Activated naive CD4-positive, alpha-beta T cell treated with anti-CD3 and anti-CD28 coated beads, Interleukin-2, amount 10 ng/mL, durations not matched to agents 7 days and 5 days (primary cell): ENCODE measurements at regions not wholly inside any gene's neighbourhood (a gene's known extent, or its start where the extent isn't known, plus 50 kb on each side); places are given as distances from the start of the nearest gene placed in this dataset.
"Not testable (repeated sequence)": the region's sequence is repeated elsewhere in the genome, so short reads cannot be mapped to it uniquely, and the experiment has no call there.

Experiments used
- CTCF ChIA-PET: fragments of 350-600 bp; sonication (Branson Sonifier 250); formaldehyde crosslinking; loops from one replicate; lab custom pipeline; 2021; ENCODE audit warnings: antibody characterized with exemption; lab: Charles Lee
- DNase-seq: peaks from one replicate; pipeline ENCODE4 v3.0.0-alpha.2; 2020
- H3K27ac Mint-ChIP-seq: one replicate; pipeline ENCODE4 v1.8.0; 2021; ENCODE audit warnings: mild to moderate bottlenecking, moderate library complexity, mixed read lengths
- H3K27me3 Mint-ChIP-seq: one replicate; pipeline ENCODE4 v1.8.0; 2021; ENCODE audit warnings: mild to moderate bottlenecking, mixed read lengths
- H3K36me3 Mint-ChIP-seq: one replicate; pipeline ENCODE4 v1.8.0; 2021; ENCODE audit warnings: mixed read lengths
- H3K4me1 Mint-ChIP-seq: one replicate; pipeline ENCODE4 v1.8.0; 2021; ENCODE audit warnings: mixed read lengths
- H3K4me3 Mint-ChIP-seq: one replicate; pipeline ENCODE4 v1.8.0; 2021; ENCODE audit warnings: mild to moderate bottlenecking, moderate library complexity, mixed read lengths
- H3K9me3 Mint-ChIP-seq: one replicate; pipeline ENCODE4 v1.8.0; 2021; ENCODE audit warnings: mixed read lengths

GRCh38 chr13:60267498-60268202, 103.9 kb upstream of the DIAPH3 start:
- no peaks in the 10 kb centered on the region for H3K36me3 Mint-ChIP-seq
- DNase-seq = peak; percentile 47
- H3K27ac Mint-ChIP-seq = no peak overlapping the region
- no peaks in the 10 kb centered on the region for H3K9me3 Mint-ChIP-seq
- H3K4me1 Mint-ChIP-seq = no peaks in the 10 kb centered on the region
- no peak overlapping the region for H3K4me3 Mint-ChIP-seq
- CTCF ChIA-PET = no interaction called here
- H3K27me3 Mint-ChIP-seq = peaks cover 3% of the 10 kb centered on the region

GRCh38 chr13:60268203-60268555, 104.5 kb upstream of the DIAPH3 start:
- Mint-ChIP-seq H3K4me3 (no peak overlapping the region), H3K9me3 (no peaks in the 10 kb centered on the region), H3K27me3 (peaks cover 3% of the 10 kb centered on the region), H3K4me1 (no peaks in the 10 kb centered on the region), H3K27ac (no peak overlapping the region), H3K36me3 (no peaks in the 10 kb centered on the region)
- CTCF ChIA-PET = no interaction called here
- DNase-seq = no peak

- H3K4me1 Mint-ChIP-seq = no peaks in the 10 kb centered on the region
- CTCF ChIA-PET = no interaction called here
- H3K27me3 Mint-ChIP-seq = peaks cover 3% of the 10 kb centered on the region
- no peaks in the 10 kb centered on the region for H3K9me3 Mint-ChIP-seq
- no peaks in the 10 kb centered on the region for H3K36me3 Mint-ChIP-seq
- DNase-seq = no peak
- H3K4me3 Mint-ChIP-seq = no peak overlapping the region
- H3K27ac Mint-ChIP-seq = no peak overlapping the region
Measured at GRCh38 chr13:60273971-60274527, 110.3 kb upstream of the DIAPH3 start.

GRCh38 chr13:60274655-60275054, 110.9 kb upstream of the DIAPH3 start:
- H3K27me3 Mint-ChIP-seq = peaks cover 3% of the 10 kb centered on the region
- no peak for DNase-seq

GRCh38 chr13:60275208-60275607, 111.5 kb upstream of the DIAPH3 start:
- H3K36me3 Mint-ChIP-seq = no peaks in the 10 kb centered on the region
- DNase-seq = no peak
- no peak overlapping the region for H3K4me3 Mint-ChIP-seq
- CTCF ChIA-PET = no interaction called here
- no peaks in the 10 kb centered on the region for H3K9me3 Mint-ChIP-seq
- H3K4me1 Mint-ChIP-seq = no peaks in the 10 kb centered on the region
- H3K27me3 Mint-ChIP-seq = peaks cover 3% of the 10 kb centered on the region
- no peak overlapping the region for H3K27ac Mint-ChIP-seq

More at GRCh38 chr13:60274655-60275054, 110.9 kb upstream of the DIAPH3 start:
- Mint-ChIP-seq H3K9me3 (no peaks in the 10 kb centered on the region), H3K27ac (no peak overlapping the region), H3K4me3 (no peak overlapping the region), H3K36me3 (no peaks in the 10 kb centered on the region), H3K4me1 (no peaks in the 10 kb centered on the region)
- CTCF ChIA-PET = interaction anchor here (0.6 kb wide), 1 partner anchor 1213 kb away, joined by 3 read pairs; no protein-coding TSS in a partner anchor

- H3K4me1 Mint-ChIP-seq, H3K36me3 Mint-ChIP-seq, DNase-seq, H3K27me3 Mint-ChIP-seq, CTCF ChIA-PET, H3K27ac Mint-ChIP-seq, H3K9me3 Mint-ChIP-seq, H3K4me3 Mint-ChIP-seq: not testable (repeated sequence)
Measured at GRCh38 chr13:60280524-60280923, 116.5 kb upstream of the TDRD3 start.

- no peaks in the 10 kb centered on the region for H3K4me1 Mint-ChIP-seq
- no peaks in the 10 kb centered on the region for H3K9me3 Mint-ChIP-seq
- DNase-seq = no peak
- H3K27me3 Mint-ChIP-seq = peaks cover 8% of the 10 kb centered on the region
- CTCF ChIA-PET = no interaction called here
- H3K27ac Mint-ChIP-seq = no peak overlapping the region
- no peaks in the 10 kb centered on the region for H3K36me3 Mint-ChIP-seq
- no peak overlapping the region for H3K4me3 Mint-ChIP-seq
Measured at GRCh38 chr13:60282186-60282585, 114.8 kb upstream of the TDRD3 start.

GRCh38 chr13:60282708-60283107, 114.3 kb upstream of the TDRD3 start:
- H3K27me3 Mint-ChIP-seq = peaks cover 8% of the 10 kb centered on the region
- no peaks in the 10 kb centered on the region for H3K4me1 Mint-ChIP-seq
- CTCF ChIA-PET = no interaction called here
- DNase-seq = no peak
- no peak overlapping the region for H3K27ac Mint-ChIP-seq
- no peaks in the 10 kb centered on the region for H3K9me3 Mint-ChIP-seq
- H3K4me3 Mint-ChIP-seq = no peak overlapping the region
- H3K36me3 Mint-ChIP-seq = no peaks in the 10 kb centered on the region

- no peaks in the 10 kb centered on the region for H3K36me3 Mint-ChIP-seq
- H3K27me3 Mint-ChIP-seq = peaks cover 8% of the 10 kb centered on the region
- CTCF ChIA-PET = no interaction called here
- no peak overlapping the region for H3K27ac Mint-ChIP-seq
- no peaks in the 10 kb centered on the region for H3K4me1 Mint-ChIP-seq
- no peak overlapping the region for H3K4me3 Mint-ChIP-seq
- no peaks in the 10 kb centered on the region for H3K9me3 Mint-ChIP-seq
- no peak for DNase-seq
Measured at GRCh38 chr13:60286707-60287106, 110.3 kb upstream of the TDRD3 start.

GRCh38 chr13:60288569-60288968, 108.5 kb upstream of the TDRD3 start:
- CTCF ChIA-PET = no interaction called here
- H3K9me3 Mint-ChIP-seq = no peaks in the 10 kb centered on the region
- no peak overlapping the region for H3K4me3 Mint-ChIP-seq
- H3K36me3 Mint-ChIP-seq = no peaks in the 10 kb centered on the region
- no peaks in the 10 kb centered on the region for H3K4me1 Mint-ChIP-seq
- no peak overlapping the region for H3K27ac Mint-ChIP-seq
- peaks cover 6% of the 10 kb centered on the region for H3K27me3 Mint-ChIP-seq
- no peak for DNase-seq

GRCh38 chr13:60303166-60303565, 93.9 kb upstream of the TDRD3 start:
- no peaks in the 10 kb centered on the region for H3K4me1 Mint-ChIP-seq
- H3K4me3 Mint-ChIP-seq = no peak overlapping the region
- no peak for DNase-seq
- H3K27me3 Mint-ChIP-seq = peaks cover 7% of the 10 kb centered on the region
- no peaks in the 10 kb centered on the region for H3K36me3 Mint-ChIP-seq
- CTCF ChIA-PET = no interaction called here
- H3K27ac Mint-ChIP-seq = no peak overlapping the region
- no peaks in the 10 kb centered on the region for H3K9me3 Mint-ChIP-seq

- Mint-ChIP-seq H3K9me3 (no peaks in the 10 kb centered on the region), H3K27ac (no peak overlapping the region), H3K36me3 (no peaks in the 10 kb centered on the region), H3K27me3 (peaks cover 3% of the 10 kb centered on the region), H3K4me3 (no peak overlapping the region), H3K4me1 (peaks cover 15% of the 10 kb centered on the region)
- CTCF ChIA-PET = no interaction called here
- no peak for DNase-seq
Measured at GRCh38 chr13:60311527-60311926, 85.5 kb upstream of the TDRD3 start.

- Mint-ChIP-seq H3K4me1 (peaks cover 15% of the 10 kb centered on the region), H3K9me3 (no peaks in the 10 kb centered on the region), H3K27me3 (peaks cover 9% of the 10 kb centered on the region), H3K4me3 (no peak overlapping the region), H3K36me3 (no peaks in the 10 kb centered on the region), H3K27ac (no peak overlapping the region)
- CTCF ChIA-PET = no interaction called here
- DNase-seq = no peak
Measured at GRCh38 chr13:60312851-60313505, 84.0 kb upstream of the TDRD3 start.

GRCh38 chr13:60318186-60318585, 78.8 kb upstream of the TDRD3 start:
- CTCF ChIA-PET = no interaction called here
- Mint-ChIP-seq H3K4me3 (no peak overlapping the region), H3K27ac (no peak overlapping the region), H3K27me3 (peaks cover 15% of the 10 kb centered on the region), H3K9me3 (no peaks in the 10 kb centered on the region), H3K4me1 (no peaks in the 10 kb centered on the region), H3K36me3 (no peaks in the 10 kb centered on the region)
- DNase-seq = no peak

- H3K27ac Mint-ChIP-seq = no peak overlapping the region
- no peaks in the 10 kb centered on the region for H3K36me3 Mint-ChIP-seq
- DNase-seq = no peak
- no peak overlapping the region for H3K4me3 Mint-ChIP-seq
- peaks cover 3% of the 10 kb centered on the region for H3K27me3 Mint-ChIP-seq
- H3K4me1 Mint-ChIP-seq = no peaks in the 10 kb centered on the region
- H3K9me3 Mint-ChIP-seq = no peaks in the 10 kb centered on the region
- CTCF ChIA-PET = no interaction called here
Measured at GRCh38 chr13:60324131-60324530, 72.9 kb upstream of the TDRD3 start.
